H9 (cell line): ENCODE measurements at regions not wholly inside any gene's neighbourhood (a gene's known extent, or its start where the extent isn't known, plus 50 kb on each side); places are given as distances from the start of the nearest gene placed in this dataset.

ENCODE experiments used
- DNase-seq: peaks from one replicate; pipeline ENCODE4 v3.0.0-alpha.2; 2017
- H2AFZ ChIP-seq: one replicate; pipeline ENCODE4 v1.6.1; 2013; ENCODE audit warnings: mild to moderate bottlenecking, low read length, control low read depth, moderate library complexity
- H2AK5ac ChIP-seq: 2 replicates; pipeline ENCODE4 v1.6.1; 2013; ENCODE audit warnings: low read length, control low read depth, mixed read lengths; ENCODE audit not compliant: insufficient read length
- H2BK120ac ChIP-seq: one replicate; pipeline ENCODE4 v1.6.1; 2013; ENCODE audit warnings: low read depth, mild to moderate bottlenecking, low read length, control low read depth, inconsistent platforms; ENCODE audit not compliant: poor library complexity, severe bottlenecking
- H2BK12ac ChIP-seq: 2 replicates; pipeline ENCODE4 v1.6.1; 2013; ENCODE audit warnings: low read length, control low read depth, mixed read lengths, low read depth; ENCODE audit not compliant: insufficient read length
- H2BK15ac ChIP-seq: 2 replicates; pipeline ENCODE4 v1.6.1; 2013; ENCODE audit warnings: low read depth, low read length, control low read depth
- H2BK20ac ChIP-seq: one replicate; pipeline ENCODE4 v1.6.1; 2013; ENCODE audit warnings: low read depth, mild to moderate bottlenecking, low read length, control low read depth, inconsistent platforms; ENCODE audit not compliant: poor library complexity, severe bottlenecking
- H2BK5ac ChIP-seq: 2 replicates; pipeline ENCODE4 v1.6.1; 2013; ENCODE audit warnings: low read length, control low read depth, mixed read lengths; ENCODE audit not compliant: insufficient read length
- H3K14ac ChIP-seq: 2 replicates; pipeline ENCODE4 v1.6.1; 2013; ENCODE audit warnings: low read length, control low read depth; ENCODE audit not compliant: insufficient read depth
- H3K18ac ChIP-seq: 2 replicates; pipeline ENCODE4 v1.6.1; 2013; ENCODE audit warnings: low read depth, mild to moderate bottlenecking, mixed read lengths, low read length, control low read depth; ENCODE audit not compliant: insufficient read length
- H3K23ac ChIP-seq: 2 replicates; pipeline ENCODE4 v1.6.1; 2013; ENCODE audit warnings: low read length, control low read depth, mixed read lengths, low read depth; ENCODE audit not compliant: insufficient read length
- H3K23me2 ChIP-seq: 2 replicates; pipeline ENCODE4 v1.6.1; 2013; ENCODE audit warnings: low read depth, mild to moderate bottlenecking, mixed read lengths, low read length, control low read depth; ENCODE audit not compliant: insufficient read length, poor library complexity, severe bottlenecking
- H3K27ac ChIP-seq: 2 replicates; pipeline ENCODE4 v1.5.1; 2013; ENCODE audit warnings: low read length, control low read depth, mixed read lengths, low read depth; ENCODE audit not compliant: insufficient read length
- H3K27me3 ChIP-seq: 2 replicates; pipeline ENCODE4 v1.6.1; 2013; ENCODE audit warnings: low read length, control low read depth, inconsistent platforms; ENCODE audit not compliant: insufficient read depth
- H3K4ac ChIP-seq: 2 replicates; pipeline ENCODE4 v1.6.1; 2013; ENCODE audit warnings: low read depth, mild to moderate bottlenecking, control low read depth, inconsistent platforms, low read length, moderate library complexity
- H3K4me1 ChIP-seq: 2 replicates; pipeline ENCODE4 v1.6.1; 2013; ENCODE audit warnings: low read length, control low read depth, inconsistent platforms; ENCODE audit not compliant: insufficient read depth
- H3K4me2 ChIP-seq: 2 replicates; pipeline ENCODE4 v1.6.1; 2013; ENCODE audit warnings: low read length, control low read depth, mixed read lengths; ENCODE audit not compliant: insufficient read length, insufficient read depth
- H3K56ac ChIP-seq: 2 replicates; pipeline ENCODE4 v1.6.1; 2013; ENCODE audit warnings: low read depth, mild to moderate bottlenecking, mixed read lengths, low read length, control low read depth; ENCODE audit not compliant: insufficient read length
- H3K79me1 ChIP-seq: 2 replicates; pipeline ENCODE4 v1.6.1; 2013; ENCODE audit warnings: low read depth, mild to moderate bottlenecking, moderate library complexity, low read length, control low read depth, inconsistent platforms; ENCODE audit not compliant: insufficient read depth, poor library complexity, severe bottlenecking
- H3K79me2 ChIP-seq: 2 replicates; pipeline ENCODE4 v1.6.1; 2013; ENCODE audit warnings: low read length, control low read depth, inconsistent platforms; ENCODE audit not compliant: insufficient read depth
- H3K9ac ChIP-seq: 2 replicates; pipeline ENCODE4 v1.6.1; 2013; ENCODE audit warnings: low read length, control low read depth, mixed read lengths; ENCODE audit not compliant: insufficient read length; ENCODE audit errors: extremely low read depth
- H3K9me3 ChIP-seq: one replicate; pipeline ENCODE4 v1.6.1; 2013; ENCODE audit warnings: low read depth, low read length, inconsistent platforms; ENCODE audit not compliant: control insufficient read depth
- H3T11ph ChIP-seq: one replicate; pipeline ENCODE4 v1.6.1; 2013; ENCODE audit warnings: mild to moderate bottlenecking, low read length, control low read depth, inconsistent platforms
- H4K20me1 ChIP-seq: one replicate; pipeline ENCODE4 v1.6.1; 2013; ENCODE audit not compliant: control insufficient read depth, insufficient read length, insufficient read depth
- H4K5ac ChIP-seq: 2 replicates; pipeline ENCODE4 v1.6.1; 2013; ENCODE audit warnings: low read depth, mild to moderate bottlenecking, mixed read lengths, low read length, control low read depth; ENCODE audit not compliant: insufficient read length
- H4K8ac ChIP-seq: replicated peaks from 2 replicates; pipeline ENCODE4 v1.6.1; 2013; ENCODE audit warnings: low read length, control low read depth, mixed read lengths, low read depth; ENCODE audit not compliant: insufficient read length
- H4K91ac ChIP-seq: 2 replicates; pipeline ENCODE4 v1.6.1; 2013; ENCODE audit warnings: low read depth, mild to moderate bottlenecking, moderate library complexity, mixed read lengths, low read length, control low read depth; ENCODE audit not compliant: insufficient read length
- H3K27ac Mint-ChIP-seq, 3 experiments: 2 replicates in 2 of 3; 3 replicates in 1 of 3; pipeline ENCODE4 v1.8.0; 2020 to 2021; ENCODE audit warnings: mixed read lengths in 3 of 3, mild to moderate bottlenecking in 1 of 3, moderate library complexity in 1 of 3
- H3K27me3 Mint-ChIP-seq: 2 replicates; pipeline ENCODE4 v1.8.0; 2021; ENCODE audit warnings: low read depth, mild to moderate bottlenecking, moderate library complexity, mixed read lengths
- H3K36me3 Mint-ChIP-seq, 3 experiments: 2 replicates in 2 of 3; 3 replicates in 1 of 3; pipeline ENCODE4 v1.8.0; 2020 to 2021; ENCODE audit warnings: low read depth in 3 of 3, mixed read lengths in 3 of 3; ENCODE audit not compliant: insufficient read depth in 1 of 3
- H3K4me1 Mint-ChIP-seq, 2 experiments: 2 replicates each; pipeline ENCODE4 v1.8.0; 2020; ENCODE audit warnings: mixed read lengths in 2 of 2
- H3K4me3 Mint-ChIP-seq, 2 experiments: 2 replicates in 1 of 2; 3 replicates in 1 of 2; pipeline ENCODE4 v1.8.0; 2020 to 2021; ENCODE audit warnings: mild to moderate bottlenecking in 2 of 2, mixed read lengths in 2 of 2, moderate library complexity in 1 of 2
- H3K9me3 Mint-ChIP-seq, 2 experiments: 2 replicates in 1 of 2; 3 replicates in 1 of 2; pipeline ENCODE4 v1.8.0; 2020; ENCODE audit warnings: mild to moderate bottlenecking in 2 of 2, mixed read lengths in 2 of 2, moderate library complexity in 1 of 2
- TF ChIP-seq, protein P1 (sequence below): fragments of 200-600 bp; sonication (generic); conservative IDR thresholded peaks from 3 replicates; pipeline ENCODE4 v1.8.0; 2021; ENCODE audit warnings: antibody characterized with exemption, mild to moderate bottlenecking

GRCh38 chr18:33937270-33937816 lies 287.4 kb downstream of the NOL4 start:
- no peaks in the 10 kb centered on the region for H3K4me1 ChIP-seq
- Mint-ChIP-seq H3K27ac (no peak overlapping the region), H3K4me1 (peaks cover 0 to 7% of the 10 kb centered on the region in 2 experiments; a peak in 2 of 4 replicates), H3K36me3 (no peaks in the 10 kb centered on the region; a peak in 2 of 7 replicates), H3K4me3 (no peak overlapping the region), H3K9me3 (peaks cover 0 to 6% of the 10 kb centered on the region in 2 experiments; a peak in 1 of 5 replicates), H3K27me3 (no peaks in the 10 kb centered on the region)
- no peak overlapping the region for H3K56ac ChIP-seq
- H3K4me2 ChIP-seq = no peak overlapping the region
- H2AFZ ChIP-seq = no peak overlapping the region
- no peak overlapping the region for H3T11ph ChIP-seq
- H3K4ac ChIP-seq = no peak overlapping the region
- no peaks in the 10 kb centered on the region for H4K20me1 ChIP-seq
- H2BK120ac ChIP-seq = no peak overlapping the region
- H3K9me3 ChIP-seq = no peaks in the 10 kb centered on the region
- no peaks in the 10 kb centered on the region for H3K23me2 ChIP-seq
- H2BK12ac ChIP-seq = no peak overlapping the region
- H4K91ac ChIP-seq = no peak overlapping the region
- DNase-seq = no peak
- no peak overlapping the region for H2BK15ac ChIP-seq
- no peak overlapping the region for H3K18ac ChIP-seq
- TF ChIP-seq, protein P1, sequence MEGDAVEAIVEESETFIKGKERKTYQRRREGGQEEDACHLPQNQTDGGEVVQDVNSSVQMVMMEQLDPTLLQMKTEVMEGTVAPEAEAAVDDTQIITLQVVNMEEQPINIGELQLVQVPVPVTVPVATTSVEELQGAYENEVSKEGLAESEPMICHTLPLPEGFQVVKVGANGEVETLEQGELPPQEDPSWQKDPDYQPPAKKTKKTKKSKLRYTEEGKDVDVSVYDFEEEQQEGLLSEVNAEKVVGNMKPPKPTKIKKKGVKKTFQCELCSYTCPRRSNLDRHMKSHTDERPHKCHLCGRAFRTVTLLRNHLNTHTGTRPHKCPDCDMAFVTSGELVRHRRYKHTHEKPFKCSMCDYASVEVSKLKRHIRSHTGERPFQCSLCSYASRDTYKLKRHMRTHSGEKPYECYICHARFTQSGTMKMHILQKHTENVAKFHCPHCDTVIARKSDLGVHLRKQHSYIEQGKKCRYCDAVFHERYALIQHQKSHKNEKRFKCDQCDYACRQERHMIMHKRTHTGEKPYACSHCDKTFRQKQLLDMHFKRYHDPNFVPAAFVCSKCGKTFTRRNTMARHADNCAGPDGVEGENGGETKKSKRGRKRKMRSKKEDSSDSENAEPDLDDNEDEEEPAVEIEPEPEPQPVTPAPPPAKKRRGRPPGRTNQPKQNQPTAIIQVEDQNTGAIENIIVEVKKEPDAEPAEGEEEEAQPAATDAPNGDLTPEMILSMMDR = no peak
- no peaks in the 10 kb centered on the region for H3K79me2 ChIP-seq
- no peak overlapping the region for H2AK5ac ChIP-seq
- no peak overlapping the region for H4K5ac ChIP-seq
- H3K23ac ChIP-seq = no peak overlapping the region
- H2BK5ac ChIP-seq = no peak overlapping the region
- no peak overlapping the region for H3K14ac ChIP-seq
- no peak overlapping the region for H4K8ac ChIP-seq
- no peak overlapping the region for H3K9ac ChIP-seq
- H3K27ac ChIP-seq = no peak overlapping the region
- H2BK20ac ChIP-seq = no peak overlapping the region
- no peaks in the 10 kb centered on the region for H3K27me3 ChIP-seq
- no peaks in the 10 kb centered on the region for H3K79me1 ChIP-seq
